HepG2 (cell line): ENCODE measurements at regions not wholly inside any gene's neighbourhood (a gene's known extent, or its start where the extent isn't known, plus 50 kb on each side); places are given as distances from the start of the nearest gene placed in this dataset.

Experiments
- ATAC-seq: fragments of 200-7000 bp; cut with Tn5 transposase; 3 replicates; pipeline ENCODE4 v1.9.1; 2020; ENCODE audit warnings: mild to moderate bottlenecking, moderate library complexity
- BruUV-seq: library from RNA; stranded (reverse); fragments of 400-500 nt; replicated peaks from 2 replicates; lab custom pipeline; 2021; lab: Mats Ljungman, UMichigan
- CTCF ChIA-PET: fragments of 300-600 bp; formaldehyde crosslinking; extraction: SDS; loops from one replicate; lab custom pipeline; 2021; ENCODE audit warnings: low total read pairs, inconsistent platforms, low intra/inter-chr PET ratio; lab: Yijun Ruan, JAX
- POLR2A ChIA-PET: fragments of 350-600 bp; sonication (Branson Sonifier 250); formaldehyde crosslinking; loops from one replicate; lab custom pipeline; 2020; ENCODE audit warnings: antibody characterized with exemption, inconsistent platforms; lab: Yijun Ruan, JAX
- DNase-seq: peaks from one replicate; pipeline ENCODE4 v3.0.0-alpha.2; 2015; ENCODE audit warnings: low spot score
- FAIRE-seq: peaks from 3 replicates; lab custom pipeline; 2011; peaks lifted over from hg19 to GRCh38; lab: Jason Lieb, UNC
- H2AFZ ChIP-seq: one replicate; pipeline ENCODE4 v1.6.1; 2011; ENCODE audit warnings: low read length, inconsistent platforms
- H3K27ac ChIP-seq: fragments of 300-600 bp; 3 replicates; pipeline ENCODE4 v1.8.0; 2011; ENCODE audit warnings: mixed run types, mild to moderate bottlenecking, mixed read lengths, low read length, inconsistent platforms; ENCODE audit not compliant: insufficient read depth; ENCODE audit errors: extremely low read length
- H3K27me3 ChIP-seq, 2 experiments: fragments of 200-600 bp in 1 of 2; 2 replicates in 1 of 2; 3 replicates in 1 of 2; pipeline versions ENCODE4 v1.6.0 to v1.8.0; 2011; ENCODE audit warnings: low read length in 2 of 2, mild to moderate bottlenecking in 2 of 2, moderate library complexity in 2 of 2, inconsistent platforms in 1 of 2; ENCODE audit not compliant: insufficient read depth in 2 of 2, control insufficient read depth in 1 of 2
- H3K36me3 ChIP-seq, 2 experiments: fragments of 200-600 bp in 1 of 2; replicated peaks in 1 of 2; 2 replicates in 1 of 2; 3 replicates in 1 of 2; pipeline versions ENCODE4 v1.5.1 to v1.8.0; 2011; ENCODE audit warnings: low read length in 2 of 2, inconsistent platforms in 1 of 2; ENCODE audit not compliant: insufficient read depth in 2 of 2, control insufficient read depth in 1 of 2
- H3K4me1 ChIP-seq: 2 replicates; pipeline ENCODE4 v1.5.1; 2012; ENCODE audit warnings: low read length, inconsistent platforms; ENCODE audit not compliant: insufficient read depth
- H3K4me2 ChIP-seq: 2 replicates; pipeline ENCODE4 v1.6.0; 2011; ENCODE audit warnings: low read depth, low read length, inconsistent platforms
- H3K4me3 ChIP-seq, 3 experiments: fragments of 200-600 bp in 1 of 3; sonication (generic), shearing (Covaris generic) in 1 of 3; replicated peaks in 1 of 3; 2 replicates each; pipeline ENCODE4 v1.5.1; 2011 to 2016; ENCODE audit warnings: low read length in 3 of 3, inconsistent platforms in 2 of 3, low read depth in 2 of 3, mild to moderate bottlenecking in 2 of 3, control low read depth in 1 of 3, mixed read lengths in 1 of 3; ENCODE audit not compliant: insufficient read depth in 1 of 3
- H3K79me2 ChIP-seq: one replicate; pipeline ENCODE4 v1.6.1; 2011; ENCODE audit warnings: low read length, inconsistent platforms; ENCODE audit not compliant: insufficient read depth
- H3K9ac ChIP-seq: 2 replicates; pipeline ENCODE4 v1.6.0; 2011; ENCODE audit warnings: mild to moderate bottlenecking, low read depth, low read length, inconsistent platforms; ENCODE audit not compliant: insufficient read depth
- H3K9me3 ChIP-seq: 2 replicates; pipeline ENCODE4 v1.5.1; 2012; ENCODE audit warnings: mild to moderate bottlenecking, low read length
- H4K20me1 ChIP-seq: 2 replicates; pipeline ENCODE4 v1.6.0; 2011; ENCODE audit warnings: inconsistent platforms, mild to moderate bottlenecking, low read length, moderate library complexity; ENCODE audit not compliant: insufficient read depth
- GATAD2A ChIP-seq: IDR thresholded peaks from 2 replicates; pipeline ENCODE4 v1.6.1; 2016
- GFI1 ChIP-seq: sonication (generic); formaldehyde crosslinking; IDR thresholded peaks from 2 replicates; pipeline ENCODE4 v1.5.0; 2020; ENCODE audit warnings: missing genetic modification reagents, mild to moderate bottlenecking, borderline replicate concordance
- NONO ChIP-seq, 2 experiments: fragments of 450-650 bp in 1 of 2; sonication (generic) in 1 of 2; formaldehyde crosslinking in 1 of 2; IDR thresholded peaks in 1 of 2; conservative IDR thresholded peaks in 1 of 2; 2 replicates each; pipeline versions ENCODE4 v1.6.1 to v1.8.0; 2017 to 2022; ENCODE audit warnings: mild to moderate bottlenecking in 1 of 2, missing genetic modification reagents in 1 of 2, moderate library complexity in 1 of 2
- ZGPAT ChIP-seq: IDR thresholded peaks from 2 replicates; pipeline ENCODE4 v1.6.1; 2016; ENCODE audit warnings: mild to moderate bottlenecking
- WGBS: methylation state at CpG from one replicate; pipeline ENCODE4 v1.1.6; 2017; ENCODE audit warnings: low lambda C conversion rate; 5-methylcytosine and 5-hydroxymethylcytosine counted together
- in situ Hi-C: cut with HindIII; loops from 2 replicates; pipeline ENCODE4 v1.10.0; 2017; ENCODE audit warnings: low pct_unique_long_range_greater_than_20kb; ENCODE audit not compliant: extremely low pct_ligation_motif_present
- intact Hi-C: fragments of 100-400 bp; cut with micrococcal nuclease; formaldehyde crosslinking; loops from one replicate; pipeline ENCODE4 v1.10.0; 2022; ENCODE audit not compliant: unreplicated experiment

GRCh38 chr2:139694327-139694726 is 914.1 kb upstream of the NXPH2 start:
- BruUV-seq = no TSS peak
- POLR2A ChIA-PET = no interaction called here

GRCh38 chr2:139686205-139686604 is 906.0 kb upstream of the NXPH2 start:
- Histone ChIP-seq H3K79me2 (no peaks in the 10 kb centered on the region), H3K9me3 (no peaks in the 10 kb centered on the region), H2AFZ (no peak overlapping the region), H3K9ac (no peak overlapping the region), H3K27ac (no peak overlapping the region), H3K36me3 (no peaks in the 10 kb centered on the region), H4K20me1 (no peaks in the 10 kb centered on the region), H3K4me3 (no peak overlapping the region), H3K4me2 (no peak overlapping the region), H3K27me3 (no peaks in the 10 kb centered on the region), H3K4me1 (no peaks in the 10 kb centered on the region)
- ChIA-PET POLR2A (no interaction called here), CTCF (no interaction called here)
- WGBS = 14% methylated on average over 3 of the region's 3 CpGs
- TF ChIP-seq GFI1 (CRISPR knock-in tag) (no peak), GATAD2A (no peak)
- no TSS peak for BruUV-seq
- FAIRE-seq (no peak), DNase-seq (no peak), ATAC-seq (no peak)
- in situ Hi-C loops (no loop called here), intact Hi-C loops (no loop called here)

More at GRCh38 chr2:139694327-139694726, 914.1 kb upstream of the NXPH2 start:
- DNase-seq (no peak), FAIRE-seq (no peak), ATAC-seq (no peak)
- Histone ChIP-seq H3K9me3 (no peaks in the 10 kb centered on the region), H3K27ac (no peak overlapping the region), H3K27me3 (no peaks in the 10 kb centered on the region), H3K4me3 (no peak overlapping the region), H3K9ac (no peak overlapping the region), H3K79me2 (no peaks in the 10 kb centered on the region), H3K36me3 (no peaks in the 10 kb centered on the region), H4K20me1 (no peaks in the 10 kb centered on the region), H3K4me2 (no peak overlapping the region), H2AFZ (no peak overlapping the region), H3K4me1 (no peaks in the 10 kb centered on the region)
- TF ChIP-seq NONO (IDR thresholded peaks at IDR 0.05) (no peak), NONO (CRISPR knock-in tag; conservative IDR thresholded peaks at IDR 0.05) (no peak), ZGPAT (CRISPR knock-in tag) (no peak)
- 24% methylated on average over 1 of the region's 1 CpG for WGBS
- intact Hi-C loops = no loop called here
- in situ Hi-C loops = no loop called here
- CTCF ChIA-PET = no interaction called here
